Stimulated activated CD4-positive, alpha-beta T cell treated with anti-CD3 and anti-CD28 coated beads, TNF-alpha, amount 100 ng/mL, for 1 hour (primary cell): ENCODE measurements at regions not wholly inside any gene's neighbourhood (a gene's known extent, or its start where the extent isn't known, plus 50 kb on each side); places are given as distances from the start of the nearest gene placed in this dataset.
"Not testable (repeated sequence)": the region's sequence is repeated elsewhere in the genome, so short reads cannot be mapped to it uniquely, and the experiment has no call there.

Experiments
- DNase-seq, 3 donors: peaks; one replicate each; pipeline ENCODE4 v3.0.0-alpha.2; 2020; ENCODE audit warnings: low read depth in 3 of 3, low spot score in 1 of 3

DNA sequence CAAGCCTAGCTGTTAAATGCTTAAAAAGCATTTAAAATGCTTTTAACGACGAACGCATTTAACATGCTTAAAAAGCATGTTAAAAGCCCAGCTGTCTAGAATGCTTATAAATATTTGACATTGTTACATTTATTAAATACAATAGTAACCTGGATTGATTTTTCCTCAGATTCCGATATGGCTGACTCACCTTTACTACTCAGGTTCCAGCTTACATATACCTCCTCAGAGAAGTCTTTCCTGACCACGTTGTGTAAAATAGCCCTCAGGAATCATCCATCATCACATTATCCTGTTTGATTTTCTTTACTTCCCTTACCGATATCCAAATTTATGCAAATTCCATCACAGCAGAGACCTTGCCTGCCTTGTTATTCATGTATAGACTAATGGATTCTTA, 51.4 kb downstream of the SLC41A2 start:
- no peak for DNase-seq

DNA sequence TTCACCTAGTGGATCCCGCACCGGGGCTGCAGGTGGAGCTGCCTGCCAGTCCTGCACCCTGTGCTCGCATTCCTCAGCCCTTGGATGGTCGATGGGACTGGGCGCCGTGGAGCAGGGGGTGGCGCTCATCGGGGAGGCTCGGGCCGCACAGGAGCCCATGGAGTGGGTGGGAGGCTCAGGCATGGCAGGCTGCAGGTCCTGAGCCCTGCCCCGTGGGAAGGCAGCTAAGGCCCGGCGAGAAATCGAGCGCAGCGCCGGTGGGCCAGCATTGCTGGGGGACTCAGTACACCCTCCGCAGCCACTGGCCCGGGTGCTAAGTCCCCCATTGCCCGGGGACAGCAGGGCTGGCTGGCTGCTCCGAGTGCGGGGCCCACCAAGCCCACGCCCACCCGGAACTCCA, 52.6 kb downstream of the SLC41A2 start:
- DNase-seq, result not testable (repeated sequence)

- DNase-seq, result no peak
Measured at GRCh38 chr12:104903648-104904423, 54.3 kb downstream of the SLC41A2 start.

DNA sequence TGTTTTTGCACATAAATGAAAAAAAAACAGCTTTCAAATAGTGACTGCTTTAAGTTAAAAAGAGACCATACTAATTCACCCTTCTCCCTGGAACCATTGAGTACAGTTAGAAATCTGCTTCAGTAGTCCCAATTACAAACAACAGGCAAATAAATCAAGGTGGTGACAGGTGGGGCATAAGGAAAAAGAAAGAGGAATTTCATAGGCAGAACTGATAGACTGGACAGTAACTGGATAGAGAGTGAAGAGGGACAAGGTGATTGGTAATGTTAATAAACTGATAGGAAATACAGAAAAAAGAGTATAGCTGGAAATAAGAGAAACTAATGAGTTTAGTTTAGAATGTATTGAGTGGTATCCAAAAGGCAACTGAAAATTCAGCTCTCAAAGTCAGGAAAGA, 56.0 kb downstream of the SLC41A2 start:
- no peak for DNase-seq

DNA sequence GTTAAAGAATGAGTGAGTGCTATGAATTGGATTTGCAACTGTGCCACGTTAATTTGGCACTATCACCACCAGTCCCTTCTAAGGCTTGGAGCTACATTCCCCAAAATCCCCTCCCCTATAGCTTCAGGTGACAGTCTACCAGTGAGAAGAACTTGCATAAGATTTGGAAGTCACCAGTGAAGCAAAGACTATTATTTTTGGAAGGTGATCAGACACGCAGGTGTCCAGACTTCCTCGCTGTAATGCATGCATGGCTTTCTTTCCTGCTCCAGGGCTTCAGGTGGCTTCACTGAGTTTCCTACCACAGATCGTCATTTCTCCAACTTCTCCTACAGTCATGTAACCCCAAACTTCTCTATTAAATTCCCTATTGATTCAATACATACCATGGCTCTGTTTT, 61.4 kb downstream of the SLC41A2 start:
- no peak for DNase-seq

- DNase-seq, result no peak
Measured at GRCh38 chr12:104896146-104896545, 61.9 kb downstream of the SLC41A2 start.

DNA sequence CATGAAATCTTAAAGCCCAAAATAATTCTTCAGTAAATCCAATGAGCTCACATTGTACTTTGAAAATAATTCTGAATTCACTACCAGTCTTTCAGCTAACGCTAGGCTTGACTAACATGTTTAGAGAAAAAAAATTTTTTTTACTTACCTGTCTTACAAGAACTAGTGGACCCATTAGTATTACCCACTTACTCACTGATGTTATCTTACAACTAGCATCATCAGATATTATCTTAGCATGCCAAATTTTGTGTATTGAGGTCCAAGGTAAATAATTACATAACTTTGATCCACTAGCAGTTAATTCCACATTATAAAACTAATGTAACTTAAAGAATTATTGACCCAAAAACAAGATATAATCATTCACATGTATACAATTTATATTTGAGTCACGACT, 62.7 kb downstream of the SLC41A2 start:
- DNase-seq, result no peak

DNA sequence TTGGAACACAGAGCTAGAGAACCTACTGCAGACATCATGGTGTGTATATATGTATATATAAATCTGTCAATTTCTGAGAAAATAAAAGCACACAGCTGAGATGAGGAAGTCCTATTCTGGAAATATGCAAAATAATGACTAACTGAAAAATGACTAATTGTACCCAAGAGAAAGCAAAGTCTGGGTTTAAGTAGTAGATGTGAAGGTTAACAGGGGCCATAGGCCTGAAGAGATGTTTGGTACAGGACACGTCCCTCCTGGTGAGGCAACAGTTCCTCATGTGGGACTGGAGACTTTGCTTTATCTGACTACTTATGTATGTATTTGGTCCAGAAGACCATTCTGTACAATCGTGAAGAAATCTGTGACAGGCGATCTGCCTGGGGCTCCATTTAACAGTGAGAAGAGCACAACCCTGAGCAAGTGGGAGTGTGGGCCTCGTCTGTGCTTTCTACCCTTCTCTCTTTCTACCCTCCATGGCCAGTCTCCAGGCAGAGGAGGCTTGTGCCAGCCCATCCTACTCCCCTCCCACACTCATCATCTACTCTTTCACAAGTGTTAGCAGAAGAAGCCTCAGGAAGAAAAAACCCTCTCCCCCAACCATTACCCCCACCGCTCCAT, 67.5 kb downstream of the SLC41A2 start:
- no peak for DNase-seq

- no peak for DNase-seq
Measured at GRCh38 chr12:104889735-104890134, 68.4 kb downstream of the SLC41A2 start.

GRCh38 chr12:104888892-104889291, 69.2 kb downstream of the SLC41A2 start:
- DNase-seq, result no peak

DNA sequence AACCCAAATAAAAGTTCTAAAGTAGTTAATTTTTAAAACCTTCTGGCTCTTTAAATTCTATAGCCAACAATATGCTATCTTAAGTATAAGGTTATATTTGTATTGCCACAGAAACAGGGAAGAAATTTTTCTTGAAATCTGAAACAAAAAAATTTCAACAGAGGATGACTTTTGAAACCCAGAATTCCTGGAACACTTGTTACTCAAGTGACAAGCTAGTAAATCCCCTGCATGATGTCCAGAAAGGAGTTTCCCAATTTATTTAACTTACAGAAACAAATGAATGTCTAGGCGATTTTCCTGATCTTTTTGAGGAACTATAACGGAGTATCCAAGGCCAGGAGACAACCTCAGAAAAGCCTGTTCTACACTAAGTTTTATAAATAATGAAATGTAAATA, 69.6 kb downstream of the SLC41A2 start:
- no peak for DNase-seq

- DNase-seq, result no peak
Measured at GRCh38 chr12:104887452-104887851, 70.6 kb downstream of the SLC41A2 start.

DNA sequence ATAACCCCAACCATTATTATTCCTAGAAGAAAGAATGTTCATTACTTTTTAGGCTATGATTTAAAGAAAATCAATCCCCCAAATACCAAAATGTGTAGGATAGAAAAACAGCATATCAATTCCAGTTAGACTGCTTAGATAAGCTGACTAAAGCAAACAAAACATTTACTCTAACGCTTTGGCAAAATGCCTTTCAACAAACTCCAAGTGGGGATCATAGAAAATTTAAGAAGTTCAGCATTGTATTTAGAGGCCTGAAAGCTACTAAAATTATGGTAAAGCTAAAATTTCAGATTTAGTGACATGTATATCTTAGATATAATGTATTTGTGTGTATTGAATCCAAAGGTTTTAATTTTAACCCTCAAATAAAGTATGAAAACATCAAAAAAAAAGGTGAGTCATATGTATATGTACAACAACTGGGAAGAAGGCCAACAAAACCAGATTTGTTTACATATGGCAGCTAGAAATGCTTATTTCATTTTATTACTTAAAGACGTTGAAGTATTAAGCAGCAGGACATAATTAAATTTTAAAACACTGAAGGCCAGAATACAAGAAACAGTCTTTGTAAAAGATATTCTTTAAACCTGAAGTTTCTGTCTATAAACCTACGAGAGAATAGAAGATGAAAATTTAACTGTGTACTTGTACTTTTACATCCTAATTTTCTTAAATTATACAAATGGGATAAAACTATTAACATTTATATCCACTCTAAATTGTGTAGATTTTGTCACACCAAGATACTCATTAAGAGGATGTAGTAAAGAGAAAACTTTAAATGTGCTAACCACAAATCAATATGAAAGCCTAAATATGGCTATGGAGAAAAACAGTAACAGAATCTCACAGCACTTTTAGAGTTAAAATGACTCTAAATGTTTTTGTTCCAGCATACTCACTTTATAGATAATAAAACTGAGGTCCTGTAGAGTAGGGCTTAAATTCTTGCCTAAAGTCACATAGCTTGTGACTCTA, 71.4 kb downstream of the SLC41A2 start:
- no peak for DNase-seq

DNA sequence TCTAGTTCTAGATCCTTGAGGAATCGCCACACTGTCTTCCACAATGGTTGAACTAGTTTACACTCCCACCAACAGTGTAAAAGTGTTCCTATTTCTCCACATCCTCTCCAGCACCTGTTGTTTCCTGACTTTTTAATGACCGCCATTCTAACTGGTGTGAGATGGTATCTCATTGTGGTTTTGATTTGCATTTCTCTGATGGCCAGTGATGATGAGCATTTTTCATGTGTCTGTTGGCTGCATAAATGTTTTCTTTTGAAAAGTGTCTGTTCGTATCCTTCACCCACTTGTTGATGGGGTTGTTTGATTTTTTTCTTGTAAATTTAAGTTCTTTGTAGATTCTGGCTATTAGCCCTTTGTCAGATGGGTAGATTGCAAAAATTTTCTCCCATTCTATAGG, 79.2 kb downstream of the SLC41A2 start:
- not testable (repeated sequence) for DNase-seq

- DNase-seq, result peak in 2 of 3 donors; percentile 0 to 1
Measured at GRCh38 chr12:104877103-104877705, 80.9 kb downstream of the SLC41A2 start.

DNA sequence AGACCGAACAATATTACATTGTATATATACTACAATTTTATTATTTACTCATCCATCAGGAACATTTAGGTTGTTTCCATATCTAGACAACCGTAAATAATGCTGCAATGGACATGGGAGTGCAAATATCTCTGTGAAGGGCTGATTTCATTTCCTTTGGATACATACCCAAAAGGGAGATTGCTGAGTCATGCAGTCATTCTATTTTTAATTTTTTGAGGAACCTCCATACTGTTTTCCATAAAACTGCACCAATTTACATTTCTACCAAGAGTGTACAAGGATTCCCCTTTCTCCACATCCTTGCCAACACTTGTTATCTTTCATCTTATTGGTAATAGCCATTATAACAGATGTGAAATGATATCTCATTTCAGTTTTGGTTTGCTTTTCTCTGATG, 84.7 kb downstream of the SLC41A2 start:
- no peak for DNase-seq

- DNase-seq, result no peak
Measured at GRCh38 chr12:104870797-104871196, 87.3 kb downstream of the SLC41A2 start.

DNA sequence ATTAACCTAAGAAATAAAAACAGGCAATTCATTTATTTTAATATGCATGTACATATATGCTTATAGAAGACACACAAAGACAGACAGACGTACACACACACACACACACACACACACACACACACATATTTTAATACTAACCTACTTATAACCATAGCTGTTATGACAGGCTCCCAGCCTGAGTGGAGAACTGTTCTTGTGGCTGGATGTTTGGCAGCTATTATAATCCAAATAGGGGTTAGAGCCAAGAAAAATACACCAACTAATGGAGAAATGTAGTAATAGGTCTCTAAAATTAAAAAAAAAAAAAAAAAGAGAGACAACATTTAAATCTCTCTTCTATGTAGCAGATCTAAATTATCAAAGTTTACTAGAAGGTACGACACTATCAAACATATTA, 91.8 kb downstream of the SLC41A2 start:
- no peak for DNase-seq

GRCh38 chr12:104865080-104865479, 93.0 kb downstream of the SLC41A2 start:
- no peak for DNase-seq

DNA sequence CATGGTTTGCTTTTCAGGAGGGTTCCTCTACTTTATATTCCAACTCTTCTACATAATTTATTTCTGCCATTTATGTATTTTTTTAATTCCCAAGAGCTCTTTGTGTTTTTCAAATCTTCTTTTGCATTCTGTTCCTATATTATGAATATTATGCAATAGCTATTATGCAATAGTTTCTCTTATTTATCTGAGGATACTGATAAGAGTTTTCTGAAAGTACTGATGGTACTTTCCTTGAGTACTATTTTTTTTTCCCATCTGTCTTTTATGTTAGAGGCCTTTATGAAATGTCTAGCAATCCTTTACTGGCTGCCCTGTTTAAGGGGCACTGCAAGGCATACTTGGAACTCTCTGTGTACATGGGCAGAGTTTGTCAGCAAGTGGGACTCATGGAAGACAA, 93.4 kb downstream of the SLC41A2 start:
- DNase-seq, result no peak

DNA sequence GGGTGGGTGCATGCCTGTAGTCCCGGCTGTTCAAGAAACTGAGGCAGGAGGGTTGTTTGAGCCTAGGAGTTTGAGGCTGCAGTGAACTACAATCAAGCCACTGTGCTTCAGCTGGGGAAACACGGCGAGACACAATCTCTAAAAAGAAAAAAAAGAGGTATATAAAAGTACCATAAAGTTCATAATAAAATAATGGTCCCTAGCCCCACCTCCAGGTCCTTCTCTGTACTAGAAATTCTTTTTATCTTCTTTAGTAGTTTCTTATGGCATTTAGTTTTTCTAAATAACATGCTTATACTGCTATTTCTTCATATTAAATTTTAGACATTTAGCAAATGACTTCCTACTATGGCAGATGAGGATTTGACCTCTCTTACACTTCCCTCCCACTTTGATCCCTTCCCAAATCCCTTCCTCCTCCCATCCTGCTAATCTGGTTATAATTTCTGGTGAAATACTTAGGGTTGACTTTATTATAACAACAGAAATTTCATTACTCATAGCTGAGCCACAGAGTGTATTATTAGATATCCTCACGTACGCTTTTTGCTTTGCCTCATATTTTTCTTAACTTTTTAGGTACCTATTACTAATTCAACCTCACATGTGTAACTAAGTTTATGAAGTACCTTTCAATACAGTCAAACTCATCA, 94.7 kb downstream of the SLC41A2 start:
- DNase-seq, result no peak
